Chondrocyte (in vitro differentiated cells): ENCODE measurements at regions not wholly inside any gene's neighbourhood (a gene's known extent, or its start where the extent isn't known, plus 50 kb on each side); places are given as distances from the start of the nearest gene placed in this dataset.

ENCODE experiments used
- DNase-seq: peaks from one replicate; pipeline ENCODE4 v3.0.0; 2021; ENCODE audit warnings: mixed read lengths, low spot score
- H3K27ac Mint-ChIP-seq: one replicate; pipeline ENCODE4 v1.8.0; 2021; ENCODE audit warnings: mild to moderate bottlenecking, moderate library complexity, mixed read lengths; ENCODE audit not compliant: unreplicated experiment
- H3K27me3 Mint-ChIP-seq: 2 replicates; pipeline ENCODE4 v1.8.0; 2021; ENCODE audit warnings: low read depth, mixed read lengths
- H3K36me3 Mint-ChIP-seq: 2 replicates; pipeline ENCODE4 v1.8.0; 2021; ENCODE audit warnings: low read depth, mixed read lengths
- H3K4me1 Mint-ChIP-seq: 2 replicates; pipeline ENCODE4 v1.8.0; 2021; ENCODE audit warnings: low read depth, mild to moderate bottlenecking, mixed read lengths
- H3K4me3 Mint-ChIP-seq: one replicate; pipeline ENCODE4 v1.8.0; 2021; ENCODE audit warnings: mild to moderate bottlenecking, moderate library complexity, mixed read lengths; ENCODE audit not compliant: unreplicated experiment
- H3K9me3 Mint-ChIP-seq: 2 replicates; pipeline ENCODE4 v1.8.0; 2021; ENCODE audit warnings: low read depth, mixed read lengths
- CTCF ChIP-seq: fragments of 200-600 bp; sonication (generic); IDR thresholded peaks from 2 replicates; pipeline ENCODE4 v1.5.0; 2021; ENCODE audit warnings: antibody characterized with exemption, mild to moderate bottlenecking, moderate library complexity

GRCh38 chr3:80215191-80215590 lies 447.4 kb upstream of the ROBO1 start:
- no peak overlapping the region for H3K4me3 Mint-ChIP-seq
- TF ChIP-seq CTCF, result no peak
- no peak overlapping the region for H3K27ac Mint-ChIP-seq
- no peaks in the 10 kb centered on the region for H3K4me1 Mint-ChIP-seq
- H3K27me3 Mint-ChIP-seq, result no peaks in the 10 kb centered on the region
- no peak for DNase-seq
- no peaks in the 10 kb centered on the region for H3K36me3 Mint-ChIP-seq
- no peaks in the 10 kb centered on the region for H3K9me3 Mint-ChIP-seq

DNA sequence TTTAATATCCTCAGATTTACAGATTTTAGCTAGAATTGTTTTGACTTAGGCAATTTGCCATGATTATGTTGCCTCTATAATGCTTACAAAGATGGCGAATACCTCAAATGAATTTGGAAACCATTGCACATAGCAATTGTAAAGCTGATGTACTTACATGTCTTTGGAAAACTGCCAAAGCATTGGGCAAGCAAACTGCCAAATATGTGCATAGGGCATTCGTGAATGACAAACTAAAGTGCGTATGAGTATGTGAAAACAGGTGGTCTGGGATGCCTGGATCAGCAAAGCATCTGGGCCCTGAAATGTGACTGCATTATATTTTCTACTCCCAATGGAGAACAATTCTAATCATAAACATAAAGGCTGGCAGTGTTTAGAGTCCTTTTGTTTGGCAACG lies 445.3 kb upstream of the ROBO1 start:
- DNase-seq, result no peak

GRCh38 chr3:80192936-80193335 lies 425.1 kb upstream of the ROBO1 start:
- peaks cover 1% of the 10 kb centered on the region for H3K36me3 Mint-ChIP-seq
- no peak overlapping the region for H3K4me3 Mint-ChIP-seq
- H3K4me1 Mint-ChIP-seq, result peaks cover 18% of the 10 kb centered on the region
- TF ChIP-seq CTCF, result no peak
- H3K27ac Mint-ChIP-seq, result no peak overlapping the region
- no peaks in the 10 kb centered on the region for H3K27me3 Mint-ChIP-seq
- no peak for DNase-seq
- H3K9me3 Mint-ChIP-seq, result peaks cover 6% of the 10 kb centered on the region

More for the DNA sequence above, 445.3 kb upstream of the ROBO1 start:
- Mint-ChIP-seq H3K36me3 (no peaks in the 10 kb centered on the region), H3K4me3 (no peak overlapping the region), H3K9me3 (no peaks in the 10 kb centered on the region), H3K27me3 (no peaks in the 10 kb centered on the region), H3K4me1 (no peaks in the 10 kb centered on the region), H3K27ac (no peak overlapping the region)
- no peak for TF ChIP-seq CTCF

GRCh38 chr3:80190051-80190450 lies 422.3 kb upstream of the ROBO1 start:
- no peaks in the 10 kb centered on the region for H3K27me3 Mint-ChIP-seq
- peaks cover 18% of the 10 kb centered on the region for H3K4me1 Mint-ChIP-seq
- no peak for TF ChIP-seq CTCF
- no peak for DNase-seq
- peak overlapping the region; percentile 21 for H3K4me3 Mint-ChIP-seq
- no peaks in the 10 kb centered on the region for H3K9me3 Mint-ChIP-seq
- H3K27ac Mint-ChIP-seq, result peak overlapping the region; percentile 23
- H3K36me3 Mint-ChIP-seq, result no peaks in the 10 kb centered on the region

GRCh38 chr3:80187981-80188380 lies 420.2 kb upstream of the ROBO1 start:
- H3K4me3 Mint-ChIP-seq, result no peak overlapping the region
- no peaks in the 10 kb centered on the region for H3K27me3 Mint-ChIP-seq

More at GRCh38 chr3:80187981-80188380, 420.2 kb upstream of the ROBO1 start:
- Mint-ChIP-seq H3K36me3 (no peaks in the 10 kb centered on the region), H3K9me3 (no peaks in the 10 kb centered on the region), H3K27ac (no peak overlapping the region), H3K4me1 (peaks cover 15% of the 10 kb centered on the region)
- TF ChIP-seq CTCF, result no peak
- DNase-seq, result no peak
